ENCODE measurements at regions not wholly inside any gene's neighbourhood (a gene's known extent, or its start where the extent isn't known, plus 50 kb on each side); places are given as distances from the start of the nearest gene placed in this dataset.

DNA sequence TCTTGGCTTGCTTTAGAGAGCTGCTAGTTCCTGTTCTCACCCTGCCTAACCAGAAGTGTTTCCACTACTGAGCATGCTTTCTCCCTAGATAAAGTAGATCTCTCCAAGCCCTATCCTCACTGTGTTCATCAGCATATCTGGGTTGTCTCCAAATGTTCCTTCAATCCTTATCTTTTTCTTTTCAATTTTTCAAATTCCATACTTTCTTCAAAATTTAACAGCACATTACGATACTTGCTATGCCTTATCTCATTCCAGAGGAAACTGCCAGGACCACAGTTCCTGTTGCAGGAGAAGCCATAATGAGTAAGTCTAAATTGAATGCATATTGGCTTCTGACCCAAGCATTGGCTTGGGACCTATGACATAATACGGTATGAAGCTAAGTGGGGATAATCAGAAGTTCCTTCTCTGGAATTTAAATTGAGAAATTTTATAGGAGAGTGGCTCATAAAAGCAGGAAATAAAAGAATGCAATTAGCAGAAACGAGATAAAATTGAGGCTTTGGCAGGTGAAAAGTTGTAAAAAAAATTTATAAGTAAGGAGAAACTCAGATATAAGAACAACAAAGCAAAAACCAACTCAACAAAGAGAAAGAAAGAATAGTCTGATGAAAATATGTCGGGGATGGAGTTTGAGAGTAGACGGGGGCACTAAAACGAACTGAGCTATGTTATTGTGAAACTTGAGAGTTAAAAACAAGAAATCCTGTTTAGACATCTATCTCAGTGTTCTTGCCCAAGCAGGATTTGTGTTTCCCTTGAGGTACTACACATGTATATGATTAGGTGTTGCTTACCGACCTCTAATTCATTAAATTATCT lies 631.7 kb upstream of the CCDC54 start:
- no peaks in the 10 kb centered on the region for H3K27me3 ChIP-seq (ENCODE audit: insufficient read depth, poor library complexity, severe bottlenecking)
- DNase-seq (ENCODE audit: low read depth in 1 of 2, low spot score in 1 of 2), result no peak
- TF ChIP-seq SPI1 (IDR thresholded peaks at IDR 0.05; ENCODE audit: borderline replicate concordance, low read depth), result no peak
- TF ChIP-seq POLR2AphosphoS5 (IDR thresholded peaks at IDR 0.05; ENCODE audit: low read depth), result no peak
- no peak overlapping the region for H3K4me3 ChIP-seq (replicated peaks; ENCODE audit: insufficient read depth, low read length)
- H3K27ac ChIP-seq (replicated peaks), result no peak overlapping the region

- no peak overlapping the region for H3K4me3 ChIP-seq (replicated peaks; ENCODE audit: insufficient read depth, low read length)
- H3K27me3 ChIP-seq (ENCODE audit: insufficient read depth, poor library complexity, severe bottlenecking), result no peaks in the 10 kb centered on the region
- H3K27ac ChIP-seq (replicated peaks), result no peak overlapping the region
- TF ChIP-seq GABPA (IDR thresholded peaks at IDR 0.05; ENCODE audit: low read depth), result no peak
- TF ChIP-seq REST (IDR thresholded peaks at IDR 0.05; ENCODE audit: insufficient replicate concordance, low read depth), result no peak
- TF ChIP-seq, protein P1, sequence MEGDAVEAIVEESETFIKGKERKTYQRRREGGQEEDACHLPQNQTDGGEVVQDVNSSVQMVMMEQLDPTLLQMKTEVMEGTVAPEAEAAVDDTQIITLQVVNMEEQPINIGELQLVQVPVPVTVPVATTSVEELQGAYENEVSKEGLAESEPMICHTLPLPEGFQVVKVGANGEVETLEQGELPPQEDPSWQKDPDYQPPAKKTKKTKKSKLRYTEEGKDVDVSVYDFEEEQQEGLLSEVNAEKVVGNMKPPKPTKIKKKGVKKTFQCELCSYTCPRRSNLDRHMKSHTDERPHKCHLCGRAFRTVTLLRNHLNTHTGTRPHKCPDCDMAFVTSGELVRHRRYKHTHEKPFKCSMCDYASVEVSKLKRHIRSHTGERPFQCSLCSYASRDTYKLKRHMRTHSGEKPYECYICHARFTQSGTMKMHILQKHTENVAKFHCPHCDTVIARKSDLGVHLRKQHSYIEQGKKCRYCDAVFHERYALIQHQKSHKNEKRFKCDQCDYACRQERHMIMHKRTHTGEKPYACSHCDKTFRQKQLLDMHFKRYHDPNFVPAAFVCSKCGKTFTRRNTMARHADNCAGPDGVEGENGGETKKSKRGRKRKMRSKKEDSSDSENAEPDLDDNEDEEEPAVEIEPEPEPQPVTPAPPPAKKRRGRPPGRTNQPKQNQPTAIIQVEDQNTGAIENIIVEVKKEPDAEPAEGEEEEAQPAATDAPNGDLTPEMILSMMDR (IDR thresholded peaks at IDR 0.05; ENCODE audit: insufficient read depth, low read length), result no peak
- TF ChIP-seq POLR2AphosphoS5 (IDR thresholded peaks at IDR 0.05; ENCODE audit: low read depth), result no peak
- no peak for TF ChIP-seq SPI1 (IDR thresholded peaks at IDR 0.05; ENCODE audit: borderline replicate concordance, low read depth)
- no peak for DNase-seq (ENCODE audit: low read depth in 1 of 2, low spot score in 1 of 2)
Measured at GRCh38 chr3:106746286-106746685, 631.0 kb upstream of the CCDC54 start.

DNA sequence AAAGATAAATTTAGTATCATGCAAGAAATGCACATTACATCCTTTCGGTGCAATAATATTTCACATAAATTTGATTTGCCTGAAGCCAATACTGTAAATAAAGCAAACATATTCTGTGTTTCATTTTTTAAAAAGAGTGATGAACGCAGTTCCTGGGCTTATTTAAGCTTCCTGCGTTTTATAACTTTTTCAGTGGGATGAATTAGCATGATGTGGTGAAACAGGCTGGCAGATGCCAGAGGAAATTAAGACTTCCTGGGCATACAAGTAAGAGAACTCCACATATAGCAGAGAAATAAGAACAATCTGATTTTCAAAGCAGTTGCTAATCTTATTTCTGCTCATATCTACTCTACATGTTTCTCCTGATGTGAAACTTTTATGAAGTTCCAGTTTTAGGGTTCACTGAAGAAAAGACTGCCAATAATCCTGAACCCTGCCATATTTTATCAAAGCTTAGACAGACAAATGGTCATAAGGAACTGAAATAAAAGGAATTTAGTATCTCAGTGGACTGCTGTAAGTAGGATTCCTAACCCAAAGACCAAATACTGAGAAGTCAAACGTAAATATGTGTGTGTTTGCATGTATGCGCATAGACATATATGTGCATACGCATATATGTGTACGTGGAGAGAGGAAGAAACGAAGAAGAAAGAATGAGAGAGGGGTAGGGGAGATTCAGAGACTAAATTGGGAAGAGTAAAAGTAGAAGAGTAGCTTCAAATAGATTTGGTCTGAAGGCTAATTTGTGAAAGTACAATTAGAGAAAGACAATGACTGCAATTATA lies 628.6 kb upstream of the CCDC54 start:
- no peak for TF ChIP-seq SPI1 (IDR thresholded peaks at IDR 0.05; ENCODE audit: borderline replicate concordance, low read depth)
- no peak for TF ChIP-seq REST (IDR thresholded peaks at IDR 0.05; ENCODE audit: insufficient replicate concordance, low read depth)
- TF ChIP-seq POLR2AphosphoS5 (IDR thresholded peaks at IDR 0.05; ENCODE audit: low read depth), result no peak
- TF ChIP-seq, protein P1 (IDR thresholded peaks at IDR 0.05; ENCODE audit: insufficient read depth, low read length), result no peak
- TF ChIP-seq GABPA (IDR thresholded peaks at IDR 0.05; ENCODE audit: low read depth), result no peak
- Histone ChIP-seq H3K27ac (replicated peaks) (no peak overlapping the region), H3K27me3 (ENCODE audit: insufficient read depth, poor library complexity, severe bottlenecking) (no peaks in the 10 kb centered on the region), H3K4me3 (replicated peaks; ENCODE audit: insufficient read depth, low read length) (no peak overlapping the region)
- DNase-seq (ENCODE audit: low read depth in 1 of 2, low spot score in 1 of 2), result no peak

DNA sequence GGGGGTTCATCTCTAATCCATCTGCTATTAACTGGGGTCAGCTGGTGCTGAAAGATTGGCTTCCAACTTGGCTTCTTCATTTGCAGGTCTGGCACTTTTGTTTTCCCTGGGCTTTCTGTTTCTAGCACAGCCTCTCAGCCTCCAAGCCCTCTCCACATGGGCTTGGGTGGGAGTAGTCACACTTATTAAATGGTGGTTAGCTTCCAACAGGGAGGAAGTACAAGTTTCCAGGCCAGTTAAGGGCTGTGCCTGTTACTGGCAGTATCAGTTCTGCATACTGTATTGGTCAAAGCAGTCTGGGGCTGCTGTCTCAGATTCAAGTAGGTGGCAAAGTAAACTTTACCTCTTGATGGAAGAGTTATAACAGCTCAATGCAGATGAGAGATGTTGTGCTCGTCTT lies 627.1 kb upstream of the CCDC54 start:
- Histone ChIP-seq H3K27me3 (ENCODE audit: insufficient read depth, poor library complexity, severe bottlenecking) (no peaks in the 10 kb centered on the region), H3K4me3 (replicated peaks; ENCODE audit: insufficient read depth, low read length) (no peak overlapping the region), H3K27ac (replicated peaks) (no peak overlapping the region)
- DNase-seq (ENCODE audit: low read depth in 1 of 2, low spot score in 1 of 2), result no peak
- TF ChIP-seq GABPA (IDR thresholded peaks at IDR 0.05; ENCODE audit: low read depth) (no peak), REST (IDR thresholded peaks at IDR 0.05; ENCODE audit: insufficient replicate concordance, low read depth) (no peak), POLR2AphosphoS5 (IDR thresholded peaks at IDR 0.05; ENCODE audit: low read depth) (no peak), SPI1 (IDR thresholded peaks at IDR 0.05; ENCODE audit: borderline replicate concordance, low read depth) (no peak)
- TF ChIP-seq, protein P1 (IDR thresholded peaks at IDR 0.05; ENCODE audit: insufficient read depth, low read length), result no peak

All from HL-60 (cell line).